Astrocyte (in vitro differentiated cells and primary cell): ENCODE measurements at regions not wholly inside any gene's neighbourhood (a gene's known extent, or its start where the extent isn't known, plus 50 kb on each side); places are given as distances from the start of the nearest gene placed in this dataset.

Experiments
- EZH2 ChIP-seq: IDR thresholded peaks from 2 replicates; pipeline ENCODE4 v1.6.1; 2012; ENCODE audit warnings: mild to moderate bottlenecking, low read length, inconsistent platforms; ENCODE audit not compliant: insufficient read depth
- TF ChIP-seq, protein P1 (sequence below): IDR thresholded peaks from 2 replicates; pipeline ENCODE4 v1.5.1; 2011; ENCODE audit warnings: low read depth, mild to moderate bottlenecking, inconsistent platforms, low read length, moderate library complexity; ENCODE audit not compliant: insufficient read depth

GRCh38 chr9:24899463-24899862, 353.8 kb upstream of the IZUMO3 start:
- TF ChIP-seq, protein P1, sequence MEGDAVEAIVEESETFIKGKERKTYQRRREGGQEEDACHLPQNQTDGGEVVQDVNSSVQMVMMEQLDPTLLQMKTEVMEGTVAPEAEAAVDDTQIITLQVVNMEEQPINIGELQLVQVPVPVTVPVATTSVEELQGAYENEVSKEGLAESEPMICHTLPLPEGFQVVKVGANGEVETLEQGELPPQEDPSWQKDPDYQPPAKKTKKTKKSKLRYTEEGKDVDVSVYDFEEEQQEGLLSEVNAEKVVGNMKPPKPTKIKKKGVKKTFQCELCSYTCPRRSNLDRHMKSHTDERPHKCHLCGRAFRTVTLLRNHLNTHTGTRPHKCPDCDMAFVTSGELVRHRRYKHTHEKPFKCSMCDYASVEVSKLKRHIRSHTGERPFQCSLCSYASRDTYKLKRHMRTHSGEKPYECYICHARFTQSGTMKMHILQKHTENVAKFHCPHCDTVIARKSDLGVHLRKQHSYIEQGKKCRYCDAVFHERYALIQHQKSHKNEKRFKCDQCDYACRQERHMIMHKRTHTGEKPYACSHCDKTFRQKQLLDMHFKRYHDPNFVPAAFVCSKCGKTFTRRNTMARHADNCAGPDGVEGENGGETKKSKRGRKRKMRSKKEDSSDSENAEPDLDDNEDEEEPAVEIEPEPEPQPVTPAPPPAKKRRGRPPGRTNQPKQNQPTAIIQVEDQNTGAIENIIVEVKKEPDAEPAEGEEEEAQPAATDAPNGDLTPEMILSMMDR = no peak
- TF ChIP-seq EZH2 = no peak
